Stimulated activated CD4-positive, alpha-beta T cell treated with anti-CD3 and anti-CD28 coated beads, TNF-alpha, amount 100 ng/mL, for 4 hours (primary cell): ENCODE measurements at regions not wholly inside any gene's neighbourhood (a gene's known extent, or its start where the extent isn't known, plus 50 kb on each side); places are given as distances from the start of the nearest gene placed in this dataset.
"Not testable (repeated sequence)": the region's sequence is repeated elsewhere in the genome, so short reads cannot be mapped to it uniquely, and the experiment has no call there.

ENCODE experiments used
- DNase-seq, 3 experiments: peaks; one replicate each; pipeline ENCODE4 v3.0.0-alpha.2; 2020; ENCODE audit warnings: low read depth in 3 of 3

GRCh38 chr7:149995369-149996026 lies 121.7 kb downstream of the ATP6V0E2 start:
- not testable (repeated sequence) for DNase-seq

GRCh38 chr7:150000780-150001599 lies 127.2 kb downstream of the ATP6V0E2 start:
- not testable (repeated sequence) for DNase-seq

GRCh38 chr7:150003304-150003810 lies 129.6 kb downstream of the ATP6V0E2 start:
- no peak for DNase-seq

GRCh38 chr7:150003973-150004372 lies 130.2 kb downstream of the ATP6V0E2 start:
- not testable (repeated sequence) for DNase-seq

- DNase-seq = not testable (repeated sequence)
Observed at GRCh38 chr7:150004843-150005242, 131.1 kb downstream of the ATP6V0E2 start.

- not testable (repeated sequence) for DNase-seq
Observed at GRCh38 chr7:150009620-150010303, 136.0 kb downstream of the ATP6V0E2 start.

GRCh38 chr7:150016651-150017189 lies 143.0 kb downstream of the ATP6V0E2 start:
- not testable (repeated sequence) for DNase-seq

GRCh38 chr7:150020210-150020609 lies 146.4 kb downstream of the ATP6V0E2 start:
- DNase-seq = not testable (repeated sequence)

- not testable (repeated sequence) for DNase-seq
Observed at GRCh38 chr7:150024550-150025490, 151.1 kb downstream of the ATP6V0E2 start.

- not testable (repeated sequence) for DNase-seq
Observed at GRCh38 chr7:150025802-150026201, 152.0 kb downstream of the ATP6V0E2 start.

- not testable (repeated sequence) for DNase-seq
Observed at GRCh38 chr7:150028344-150029012, 154.7 kb downstream of the ATP6V0E2 start.

GRCh38 chr7:150029013-150029389 lies 155.2 kb downstream of the ATP6V0E2 start:
- not testable (repeated sequence) for DNase-seq

GRCh38 chr7:150031733-150032132 lies 158.0 kb downstream of the ATP6V0E2 start:
- DNase-seq = not testable (repeated sequence)

- DNase-seq = not testable (repeated sequence)
Observed at GRCh38 chr7:150033711-150034110, 159.9 kb downstream of the ATP6V0E2 start.

GRCh38 chr7:150035769-150036168 lies 162.0 kb downstream of the ATP6V0E2 start:
- DNase-seq = not testable (repeated sequence)

- DNase-seq = not testable (repeated sequence)
Observed at GRCh38 chr7:150039061-150039460, 165.3 kb downstream of the ATP6V0E2 start.

GRCh38 chr7:150042281-150042680 lies 168.5 kb downstream of the ATP6V0E2 start:
- DNase-seq = not testable (repeated sequence)

- not testable (repeated sequence) for DNase-seq
Observed at GRCh38 chr7:150044771-150045170, 171.0 kb downstream of the ATP6V0E2 start.

GRCh38 chr7:150045596-150045995 lies 171.8 kb downstream of the ATP6V0E2 start:
- not testable (repeated sequence) for DNase-seq
